ENCODE measurements at regions not wholly inside any gene's neighbourhood (a gene's known extent, or its start where the extent isn't known, plus 50 kb on each side); places are given as distances from the start of the nearest gene placed in this dataset.

DNA sequence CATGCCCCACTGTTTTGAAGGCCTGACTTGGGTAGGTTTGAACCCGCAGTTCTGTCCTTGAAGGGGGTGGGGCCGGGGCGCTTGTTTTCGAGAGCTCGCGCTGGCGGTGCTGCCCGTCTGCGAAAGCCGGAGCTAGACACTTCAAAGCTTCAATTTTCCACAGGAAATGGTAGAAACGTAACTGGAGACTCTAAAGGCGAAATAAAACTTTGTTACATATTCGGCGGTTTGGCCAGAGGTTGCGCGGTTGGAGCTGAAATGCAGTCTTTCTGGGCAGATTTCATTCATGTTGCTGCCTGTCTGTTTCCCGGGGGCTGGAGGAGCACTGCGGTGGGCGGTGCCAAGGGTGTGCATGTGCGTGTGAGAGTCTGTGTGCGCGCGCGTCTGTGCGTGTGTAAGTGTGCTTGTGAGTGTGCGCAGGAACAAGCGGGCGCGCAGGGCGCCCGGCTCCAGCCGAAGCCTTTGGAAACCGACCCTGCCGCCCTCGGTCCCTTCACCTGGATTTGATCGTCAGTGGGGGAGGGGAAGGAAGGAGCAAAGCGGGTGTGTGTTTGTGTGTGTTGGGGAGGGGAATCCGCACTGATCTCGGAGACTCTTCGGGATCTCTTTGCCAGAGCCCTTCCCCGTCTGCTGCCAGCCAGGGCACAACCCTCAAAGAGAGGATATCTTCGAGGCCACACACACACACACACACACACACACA is 227.7 kb upstream of the CRY1 start (continued):
- TF ChIP-seq, protein P1, sequence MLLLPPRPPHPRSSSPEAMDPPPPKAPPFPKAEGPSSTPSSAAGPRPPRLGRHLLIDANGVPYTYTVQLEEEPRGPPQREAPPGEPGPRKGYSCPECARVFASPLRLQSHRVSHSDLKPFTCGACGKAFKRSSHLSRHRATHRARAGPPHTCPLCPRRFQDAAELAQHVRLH (tag by site-specific recombination; IDR thresholded peaks at IDR 0.05) = no peak
- TF ChIP-seq ZBTB48 (tag by site-specific recombination; IDR thresholded peaks at IDR 0.05) = 0 out of 2 replicates have a peak, but pooled peaks have one; percentile 53
- TF ChIP-seq, protein P2, sequence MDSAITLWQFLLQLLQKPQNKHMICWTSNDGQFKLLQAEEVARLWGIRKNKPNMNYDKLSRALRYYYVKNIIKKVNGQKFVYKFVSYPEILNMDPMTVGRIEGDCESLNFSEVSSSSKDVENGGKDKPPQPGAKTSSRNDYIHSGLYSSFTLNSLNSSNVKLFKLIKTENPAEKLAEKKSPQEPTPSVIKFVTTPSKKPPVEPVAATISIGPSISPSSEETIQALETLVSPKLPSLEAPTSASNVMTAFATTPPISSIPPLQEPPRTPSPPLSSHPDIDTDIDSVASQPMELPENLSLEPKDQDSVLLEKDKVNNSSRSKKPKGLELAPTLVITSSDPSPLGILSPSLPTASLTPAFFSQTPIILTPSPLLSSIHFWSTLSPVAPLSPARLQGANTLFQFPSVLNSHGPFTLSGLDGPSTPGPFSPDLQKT (IDR thresholded peaks at IDR 0.05; ENCODE audit: borderline replicate concordance, low read depth, low read length) = no peak
- no peak for TF ChIP-seq SETDB1 (IDR thresholded peaks at IDR 0.05; ENCODE audit: insufficient read length, low read length)
- no peak for TF ChIP-seq ZNF37A (tag by site-specific recombination; IDR thresholded peaks at IDR 0.05)
- TF ChIP-seq, protein P3, sequence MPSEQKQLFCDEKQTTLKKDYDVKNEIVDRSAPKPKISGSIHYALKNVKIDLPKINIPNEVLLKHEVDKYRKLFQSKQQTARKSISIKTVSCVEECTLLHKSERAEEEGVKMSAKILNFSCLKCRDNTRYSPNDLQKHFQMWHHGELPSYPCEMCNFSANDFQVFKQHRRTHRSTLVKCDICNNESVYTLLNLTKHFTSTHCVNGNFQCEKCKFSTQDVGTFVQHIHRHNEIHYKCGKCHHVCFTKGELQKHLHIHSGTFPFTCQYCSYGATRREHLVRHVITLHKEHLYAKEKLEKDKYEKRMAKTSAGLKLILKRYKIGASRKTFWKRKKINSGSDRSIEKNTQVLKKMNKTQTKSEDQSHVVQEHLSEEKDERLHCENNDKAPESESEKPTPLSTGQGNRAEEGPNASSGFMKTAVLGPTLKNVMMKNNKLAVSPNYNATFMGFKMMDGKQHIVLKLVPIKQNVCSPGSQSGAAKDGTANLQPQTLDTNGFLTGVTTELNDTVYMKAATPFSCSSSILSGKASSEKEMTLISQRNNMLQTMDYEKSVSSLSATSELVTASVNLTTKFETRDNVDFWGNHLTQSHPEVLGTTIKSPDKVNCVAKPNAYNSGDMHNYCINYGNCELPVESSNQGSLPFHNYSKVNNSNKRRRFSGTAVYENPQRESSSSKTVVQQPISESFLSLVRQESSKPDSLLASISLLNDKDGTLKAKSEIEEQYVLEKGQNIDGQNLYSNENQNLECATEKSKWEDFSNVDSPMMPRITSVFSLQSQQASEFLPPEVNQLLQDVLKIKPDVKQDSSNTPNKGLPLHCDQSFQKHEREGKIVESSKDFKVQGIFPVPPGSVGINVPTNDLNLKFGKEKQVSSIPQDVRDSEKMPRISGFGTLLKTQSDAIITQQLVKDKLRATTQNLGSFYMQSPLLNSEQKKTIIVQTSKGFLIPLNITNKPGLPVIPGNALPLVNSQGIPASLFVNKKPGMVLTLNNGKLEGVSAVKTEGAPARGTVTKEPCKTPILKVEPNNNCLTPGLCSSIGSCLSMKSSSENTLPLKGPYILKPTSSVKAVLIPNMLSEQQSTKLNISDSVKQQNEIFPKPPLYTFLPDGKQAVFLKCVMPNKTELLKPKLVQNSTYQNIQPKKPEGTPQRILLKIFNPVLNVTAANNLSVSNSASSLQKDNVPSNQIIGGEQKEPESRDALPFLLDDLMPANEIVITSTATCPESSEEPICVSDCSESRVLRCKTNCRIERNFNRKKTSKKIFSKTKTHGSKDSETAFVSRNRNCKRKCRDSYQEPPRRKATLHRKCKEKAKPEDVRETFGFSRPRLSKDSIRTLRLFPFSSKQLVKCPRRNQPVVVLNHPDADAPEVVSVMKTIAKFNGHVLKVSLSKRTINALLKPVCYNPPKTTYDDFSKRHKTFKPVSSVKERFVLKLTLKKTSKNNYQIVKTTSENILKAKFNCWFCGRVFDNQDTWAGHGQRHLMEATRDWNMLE (tag by site-specific recombination; conservative IDR thresholded peaks at IDR 0.05; ENCODE audit: low read depth) = no peak
- TF ChIP-seq ZNF768 (tag by site-specific recombination; IDR thresholded peaks at IDR 0.05) = no peak
- TF ChIP-seq, protein P4, sequence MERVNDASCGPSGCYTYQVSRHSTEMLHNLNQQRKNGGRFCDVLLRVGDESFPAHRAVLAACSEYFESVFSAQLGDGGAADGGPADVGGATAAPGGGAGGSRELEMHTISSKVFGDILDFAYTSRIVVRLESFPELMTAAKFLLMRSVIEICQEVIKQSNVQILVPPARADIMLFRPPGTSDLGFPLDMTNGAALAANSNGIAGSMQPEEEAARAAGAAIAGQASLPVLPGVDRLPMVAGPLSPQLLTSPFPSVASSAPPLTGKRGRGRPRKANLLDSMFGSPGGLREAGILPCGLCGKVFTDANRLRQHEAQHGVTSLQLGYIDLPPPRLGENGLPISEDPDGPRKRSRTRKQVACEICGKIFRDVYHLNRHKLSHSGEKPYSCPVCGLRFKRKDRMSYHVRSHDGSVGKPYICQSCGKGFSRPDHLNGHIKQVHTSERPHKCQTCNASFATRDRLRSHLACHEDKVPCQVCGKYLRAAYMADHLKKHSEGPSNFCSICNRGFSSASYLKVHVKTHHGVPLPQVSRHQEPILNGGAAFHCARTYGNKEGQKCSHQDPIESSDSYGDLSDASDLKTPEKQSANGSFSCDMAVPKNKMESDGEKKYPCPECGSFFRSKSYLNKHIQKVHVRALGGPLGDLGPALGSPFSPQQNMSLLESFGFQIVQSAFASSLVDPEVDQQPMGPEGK (tag by site-specific recombination; IDR thresholded peaks at IDR 0.05) = peak; percentile 34; the same call in 1 of the 2 replicates
- TF ChIP-seq ZFP41 (tag by site-specific recombination; IDR thresholded peaks at IDR 0.05; ENCODE audit: borderline replicate concordance) = no peak
- TF ChIP-seq ZNF223 (tag by site-specific recombination; IDR thresholded peaks at IDR 0.05) = no peak
- TF ChIP-seq SCRT2 (tag by site-specific recombination; IDR thresholded peaks at IDR 0.05) = no peak
- TF ChIP-seq, protein P5, sequence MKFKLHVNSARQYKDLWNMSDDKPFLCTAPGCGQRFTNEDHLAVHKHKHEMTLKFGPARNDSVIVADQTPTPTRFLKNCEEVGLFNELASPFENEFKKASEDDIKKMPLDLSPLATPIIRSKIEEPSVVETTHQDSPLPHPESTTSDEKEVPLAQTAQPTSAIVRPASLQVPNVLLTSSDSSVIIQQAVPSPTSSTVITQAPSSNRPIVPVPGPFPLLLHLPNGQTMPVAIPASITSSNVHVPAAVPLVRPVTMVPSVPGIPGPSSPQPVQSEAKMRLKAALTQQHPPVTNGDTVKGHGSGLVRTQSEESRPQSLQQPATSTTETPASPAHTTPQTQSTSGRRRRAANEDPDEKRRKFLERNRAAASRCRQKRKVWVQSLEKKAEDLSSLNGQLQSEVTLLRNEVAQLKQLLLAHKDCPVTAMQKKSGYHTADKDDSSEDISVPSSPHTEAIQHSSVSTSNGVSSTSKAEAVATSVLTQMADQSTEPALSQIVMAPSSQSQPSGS (tag by site-specific recombination; IDR thresholded peaks at IDR 0.05; ENCODE audit: low read depth) = no peak
- TF ChIP-seq, protein P6, sequence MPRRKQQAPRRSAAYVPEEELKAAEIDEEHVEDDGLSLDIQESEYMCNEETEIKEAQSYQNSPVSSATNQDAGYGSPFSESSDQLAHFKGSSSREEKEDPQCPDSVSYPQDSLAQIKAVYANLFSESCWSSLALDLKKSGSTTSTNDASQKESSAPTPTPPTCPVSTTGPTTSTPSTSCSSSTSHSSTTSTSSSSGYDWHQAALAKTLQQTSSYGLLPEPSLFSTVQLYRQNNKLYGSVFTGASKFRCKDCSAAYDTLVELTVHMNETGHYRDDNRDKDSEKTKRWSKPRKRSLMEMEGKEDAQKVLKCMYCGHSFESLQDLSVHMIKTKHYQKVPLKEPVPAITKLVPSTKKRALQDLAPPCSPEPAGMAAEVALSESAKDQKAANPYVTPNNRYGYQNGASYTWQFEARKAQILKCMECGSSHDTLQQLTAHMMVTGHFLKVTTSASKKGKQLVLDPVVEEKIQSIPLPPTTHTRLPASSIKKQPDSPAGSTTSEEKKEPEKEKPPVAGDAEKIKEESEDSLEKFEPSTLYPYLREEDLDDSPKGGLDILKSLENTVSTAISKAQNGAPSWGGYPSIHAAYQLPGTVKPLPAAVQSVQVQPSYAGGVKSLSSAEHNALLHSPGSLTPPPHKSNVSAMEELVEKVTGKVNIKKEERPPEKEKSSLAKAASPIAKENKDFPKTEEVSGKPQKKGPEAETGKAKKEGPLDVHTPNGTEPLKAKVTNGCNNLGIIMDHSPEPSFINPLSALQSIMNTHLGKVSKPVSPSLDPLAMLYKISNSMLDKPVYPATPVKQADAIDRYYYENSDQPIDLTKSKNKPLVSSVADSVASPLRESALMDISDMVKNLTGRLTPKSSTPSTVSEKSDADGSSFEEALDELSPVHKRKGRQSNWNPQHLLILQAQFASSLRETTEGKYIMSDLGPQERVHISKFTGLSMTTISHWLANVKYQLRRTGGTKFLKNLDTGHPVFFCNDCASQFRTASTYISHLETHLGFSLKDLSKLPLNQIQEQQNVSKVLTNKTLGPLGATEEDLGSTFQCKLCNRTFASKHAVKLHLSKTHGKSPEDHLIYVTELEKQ (tag by site-specific recombination; IDR thresholded peaks at IDR 0.05; ENCODE audit: borderline replicate concordance) = no peak; the same call in 1 of the 2 replicates
- no peak for TF ChIP-seq ZNF658 (tag by site-specific recombination; IDR thresholded peaks at IDR 0.05)
- TF ChIP-seq ZNF239 (tag by site-specific recombination; IDR thresholded peaks at IDR 0.05) = no peak
- peak; percentile 60 for TF ChIP-seq SP2 (tag by site-specific recombination; IDR thresholded peaks at IDR 0.05)
- TF ChIP-seq ZNF555 (tag by site-specific recombination; conservative IDR thresholded peaks at IDR 0.05) = no peak
- TF ChIP-seq, protein P7, sequence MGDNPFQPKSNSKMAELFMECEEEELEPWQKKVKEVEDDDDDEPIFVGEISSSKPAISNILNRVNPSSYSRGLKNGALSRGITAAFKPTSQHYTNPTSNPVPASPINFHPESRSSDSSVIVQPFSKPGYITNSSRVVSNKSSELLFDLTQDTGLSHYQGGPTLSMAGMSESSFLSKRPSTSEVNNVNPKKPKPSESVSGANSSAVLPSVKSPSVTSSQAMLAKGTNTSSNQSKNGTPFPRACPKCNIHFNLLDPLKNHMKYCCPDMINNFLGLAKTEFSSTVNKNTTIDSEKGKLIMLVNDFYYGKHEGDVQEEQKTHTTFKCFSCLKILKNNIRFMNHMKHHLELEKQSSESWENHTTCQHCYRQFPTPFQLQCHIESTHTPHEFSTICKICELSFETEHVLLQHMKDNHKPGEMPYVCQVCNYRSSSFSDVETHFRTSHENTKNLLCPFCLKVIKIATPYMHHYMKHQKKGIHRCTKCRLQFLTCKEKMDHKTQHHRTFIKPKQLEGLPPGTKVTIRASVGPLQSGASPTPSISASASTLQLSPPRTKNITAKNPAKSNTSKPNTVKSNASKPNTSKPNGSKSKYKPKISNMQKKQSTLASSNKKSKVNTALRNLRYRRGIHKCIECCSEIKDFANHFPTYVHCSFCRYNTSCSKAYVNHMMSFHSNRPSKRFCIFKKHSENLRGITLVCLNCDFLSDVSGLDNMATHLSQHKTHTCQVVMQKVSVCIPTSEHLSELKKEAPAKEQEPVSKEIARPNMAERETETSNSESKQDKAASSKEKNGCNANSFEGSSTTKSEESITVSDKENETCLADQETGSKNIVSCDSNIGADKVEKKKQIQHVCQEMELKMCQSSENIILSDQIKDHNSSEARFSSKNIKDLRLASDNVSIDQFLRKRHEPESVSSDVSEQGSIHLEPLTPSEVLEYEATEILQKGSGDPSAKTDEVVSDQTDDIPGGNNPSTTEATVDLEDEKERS (tag by site-specific recombination; IDR thresholded peaks at IDR 0.05) = no peak
- TF ChIP-seq GLI2 (tag by site-specific recombination; IDR thresholded peaks at IDR 0.05; ENCODE audit: borderline replicate concordance, low read depth) = no peak
- no peak for TF ChIP-seq ZNF202 (tag by site-specific recombination; IDR thresholded peaks at IDR 0.05; ENCODE audit: borderline replicate concordance)
